HCT116 (cell line): ENCODE measurements at regions not wholly inside any gene's neighbourhood (a gene's known extent, or its start where the extent isn't known, plus 50 kb on each side); places are given as distances from the start of the nearest gene placed in this dataset.

Experiments used
- ATAC-seq: fragments of 200-7000 bp; cut with Tn5 transposase; 2 replicates; pipeline ENCODE4 v1.9.1; 2020; ENCODE audit warnings: mild to moderate bottlenecking, moderate library complexity
- BruUV-seq: library from RNA; stranded (reverse); fragments of 400-500 nt; replicated peaks from 2 replicates; lab custom pipeline; 2021; lab: Mats Ljungman, UMichigan
- CTCF ChIA-PET: fragments of 300-600 bp; sonication (Branson Sonifier 250); formaldehyde crosslinking; loops from one replicate; lab custom pipeline; 2021; ENCODE audit warnings: antibody characterized with exemption; lab: Charles Lee
- POLR2A ChIA-PET: fragments of 300-600, 350-600 bp; sonication (Branson Sonifier 250); formaldehyde crosslinking; loops from one replicate; lab custom pipeline; 2021; ENCODE audit warnings: antibody characterized with exemption; lab: Charles Lee
- RAD21 ChIA-PET, 2 experiments: fragments of 300-600 bp; sonication (Branson Sonifier 250); formaldehyde crosslinking; loops; one replicate each; lab custom pipeline; 2023; ENCODE audit warnings: low total read pairs in 2 of 2; ENCODE audit not compliant: uncharacterized antibody in 2 of 2, unreplicated experiment in 2 of 2, low non-redundant PET in 1 of 2; lab: Charles Lee
- DNase-seq: peaks from one replicate; pipeline ENCODE4 v3.0.0-alpha.2; 2010; ENCODE audit warnings: low read depth, low spot score
- H2AFZ ChIP-seq: fragments of 200-600 bp; shearing (Covaris generic), sonication (generic); 2 replicates; pipeline ENCODE4 v1.6.1; 2017; ENCODE audit warnings: low read depth, mixed run types, mixed read lengths, antibody characterized with exemption, low read length; ENCODE audit not compliant: poor library complexity, severe bottlenecking
- H3K27ac ChIP-seq: 2 replicates; pipeline ENCODE4 v1.5.1; 2012; ENCODE audit warnings: low read depth, low read length
- H3K27me3 ChIP-seq: fragments of 200-600 bp; sonication (generic); 2 replicates; pipeline ENCODE4 v1.6.1; 2016; ENCODE audit warnings: mixed run types, low read length, mixed read lengths; ENCODE audit not compliant: insufficient read depth
- H3K36me3 ChIP-seq, 2 experiments: fragments of 200-500 bp in 1 of 2; fragments of 200-600 bp in 1 of 2; sonication (Bioruptor generic) in 1 of 2; sonication (generic) in 1 of 2; 2 replicates each; pipeline versions ENCODE4 v1.5.1 to v1.6.1; 2014 to 2016; ENCODE audit warnings: low read length in 2 of 2, inconsistent platforms in 1 of 2, mixed read lengths in 1 of 2, mixed run types in 1 of 2; ENCODE audit not compliant: insufficient read depth in 2 of 2, control insufficient read depth in 1 of 2
- H3K4me1 ChIP-seq, 2 experiments: fragments of 200-600 bp in 1 of 2; sonication (generic) in 1 of 2; 2 replicates each; pipeline versions ENCODE4 v1.5.1 to v1.6.1; 2012 to 2017; ENCODE audit warnings: low read length in 2 of 2, inconsistent platforms in 1 of 2, mild to moderate bottlenecking in 1 of 2, mixed read lengths in 1 of 2, mixed run types in 1 of 2, moderate library complexity in 1 of 2; ENCODE audit not compliant: insufficient read depth in 2 of 2, control insufficient read depth in 1 of 2
- H3K4me2 ChIP-seq: fragments of 200-600 bp; sonication (generic); 2 replicates; pipeline ENCODE4 v1.6.1; 2017; ENCODE audit warnings: mixed run types, low read length, mixed read lengths
- H3K4me3 ChIP-seq, 2 experiments: fragments of 200-600 bp in 1 of 2; sonication (generic) in 1 of 2; replicated peaks in 1 of 2; 2 replicates each; pipeline ENCODE4 v1.5.1; 2011 to 2016; ENCODE audit warnings: low read length in 2 of 2, control low read depth in 1 of 2, low read depth in 1 of 2, mild to moderate bottlenecking in 1 of 2, mixed read lengths in 1 of 2, mixed run types in 1 of 2
- H3K79me2 ChIP-seq: fragments of 200-600 bp; sonication (generic); 2 replicates; pipeline ENCODE4 v1.6.1; 2017; ENCODE audit warnings: mild to moderate bottlenecking, mixed run types, low read length, moderate library complexity, mixed read lengths; ENCODE audit not compliant: insufficient read depth
- H3K9ac ChIP-seq: fragments of 200-600 bp; sonication (generic); 2 replicates; pipeline ENCODE4 v1.6.1; 2016; ENCODE audit warnings: low read length, mixed read lengths
- H3K9me2 ChIP-seq: fragments of 200-600 bp; sonication (generic), shearing (Covaris generic); 2 replicates; pipeline ENCODE4 v1.6.1; 2017; ENCODE audit warnings: mixed run types, mild to moderate bottlenecking, moderate library complexity; ENCODE audit not compliant: insufficient read depth
- H3K9me3 ChIP-seq, 2 experiments: fragments of 200-500 bp in 1 of 2; fragments of 200-600 bp in 1 of 2; sonication (Bioruptor generic) in 1 of 2; sonication (generic) in 1 of 2; 2 replicates each; pipeline ENCODE4 v1.6.1; 2014 to 2017; ENCODE audit warnings: low read length in 2 of 2, mixed read lengths in 2 of 2, inconsistent platforms in 1 of 2, low read depth in 1 of 2, mild to moderate bottlenecking in 1 of 2, mixed run types in 1 of 2, moderate library complexity in 1 of 2; ENCODE audit not compliant: control insufficient read depth in 1 of 2, insufficient read depth in 1 of 2
- H4K20me1 ChIP-seq: fragments of 200-600 bp; sonication (generic), shearing (Covaris generic); 2 replicates; pipeline ENCODE4 v1.6.1; 2017; ENCODE audit warnings: mixed run types, mild to moderate bottlenecking, moderate library complexity; ENCODE audit not compliant: insufficient read depth
- CBX3 ChIP-seq: IDR thresholded peaks from 2 replicates; pipeline ENCODE4 v1.6.1; 2012; ENCODE audit warnings: low read depth
- EZH2 ChIP-seq: fragments of 200-600 bp; sonication (generic); IDR thresholded peaks from 2 replicates; pipeline ENCODE4 v1.6.1; 2017; ENCODE audit warnings: antibody characterized with exemption, mixed run types
- JUND ChIP-seq: IDR thresholded peaks from 2 replicates; pipeline ENCODE4 v1.6.1; 2012
- REST ChIP-seq: IDR thresholded peaks from 2 replicates; pipeline ENCODE4 v1.6.1; 2012; ENCODE audit warnings: low read depth
- ZFX ChIP-seq: fragments of 450-650 bp; IDR thresholded peaks from 2 replicates; pipeline ENCODE4 v1.6.1; 2017
- ZNF274 ChIP-seq: fragments of 200-500 bp; sonication (Bioruptor generic); IDR thresholded peaks from 2 replicates; pipeline ENCODE4 v1.6.1; 2014; ENCODE audit warnings: mild to moderate bottlenecking, low read depth, low read length, inconsistent platforms
- intact Hi-C: fragments of 100-400 bp; cut with micrococcal nuclease; formaldehyde crosslinking; loops from 2 replicates; pipeline ENCODE4 v1.10.0; 2022
- TF ChIP-seq, protein P1 (sequence below): IDR thresholded peaks from 2 replicates; pipeline ENCODE4 v1.6.1; 2012

GRCh38 chr4:163590619-163591264 lies 96.3 kb downstream of the TMA16 start (continued):
- TF ChIP-seq REST (no peak), CBX3 (no peak)

GRCh38 chr4:163591614-163592020 lies 97.1 kb downstream of the TMA16 start:
- no peak for TF ChIP-seq ZFX
- no peak for TF ChIP-seq JUND
- TF ChIP-seq, all 23 proteins: peak for 0
- RAD21 ChIA-PET, result no interaction called here
- DNase-seq (no peak), ATAC-seq (no peak)
- no peaks in the 10 kb centered on the region for H3K9me3 ChIP-seq
- no peak overlapping the region for H3K27ac ChIP-seq
- CTCF ChIA-PET, result no interaction called here
- H3K79me2 ChIP-seq, result no peaks in the 10 kb centered on the region
- no peak overlapping the region for H3K4me3 ChIP-seq
- H3K4me1 ChIP-seq, result no peaks in the 10 kb centered on the region
- H3K9me2 ChIP-seq, result no peaks in the 10 kb centered on the region
- no peaks in the 10 kb centered on the region for H3K36me3 ChIP-seq
- no peak overlapping the region for H3K4me2 ChIP-seq
- H2AFZ ChIP-seq, result no peak overlapping the region
- BruUV-seq, result no TSS peak
- POLR2A ChIA-PET, result no interaction called here
- H3K9ac ChIP-seq, result no peak overlapping the region
- intact Hi-C loops, result no loop called here
- no peaks in the 10 kb centered on the region for H4K20me1 ChIP-seq
- no peaks in the 10 kb centered on the region for H3K27me3 ChIP-seq

GRCh38 chr4:163592212-163592611 lies 97.7 kb downstream of the TMA16 start:
- no peaks in the 10 kb centered on the region for H3K4me1 ChIP-seq
- no peak overlapping the region for H3K9ac ChIP-seq
- H3K9me2 ChIP-seq, result no peaks in the 10 kb centered on the region
- ChIA-PET CTCF (no interaction called here), RAD21 (no interaction called here), POLR2A (no interaction called here)
- intact Hi-C loops, result no loop called here
- no peak overlapping the region for H2AFZ ChIP-seq
- no peaks in the 10 kb centered on the region for H3K36me3 ChIP-seq
- H3K27ac ChIP-seq, result no peak overlapping the region
- no peaks in the 10 kb centered on the region for H4K20me1 ChIP-seq
- no peak for DNase-seq
- H3K4me3 ChIP-seq, result no peak overlapping the region
- no TSS peak for BruUV-seq
- H3K4me2 ChIP-seq, result no peak overlapping the region
- no peaks in the 10 kb centered on the region for H3K27me3 ChIP-seq
- ATAC-seq, result no peak
- no peaks in the 10 kb centered on the region for H3K9me3 ChIP-seq
- H3K79me2 ChIP-seq, result no peaks in the 10 kb centered on the region
- TF ChIP-seq CBX3 (no peak), ZNF274 (no peak), EZH2 (no peak), REST (no peak)
- TF ChIP-seq, protein P1, sequence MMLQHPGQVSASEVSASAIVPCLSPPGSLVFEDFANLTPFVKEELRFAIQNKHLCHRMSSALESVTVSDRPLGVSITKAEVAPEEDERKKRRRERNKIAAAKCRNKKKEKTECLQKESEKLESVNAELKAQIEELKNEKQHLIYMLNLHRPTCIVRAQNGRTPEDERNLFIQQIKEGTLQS, result no peak
